ENCODE measurements at regions not wholly inside any gene's neighbourhood (a gene's known extent, or its start where the extent isn't known, plus 50 kb on each side); places are given as distances from the start of the nearest gene placed in this dataset.
"Not testable (repeated sequence)": the region's sequence is repeated elsewhere in the genome, so short reads cannot be mapped to it uniquely, and the experiment has no call there.

- not testable (repeated sequence) for DNase-seq (ENCODE audit: low spot score)
These were observed 135.9 kb upstream of the PROKR2 start for GRCh38 chr20:5452691-5453090.

- DNase-seq (ENCODE audit: low spot score) = not testable (repeated sequence)
These were observed 135.5 kb upstream of the PROKR2 start for GRCh38 chr20:5452286-5452685.

- DNase-seq (ENCODE audit: low spot score) = no peak
These were observed 135.0 kb upstream of the PROKR2 start for GRCh38 chr20:5451643-5452210.

- DNase-seq (ENCODE audit: low spot score) = peak; percentile 56
These were observed 131.8 kb upstream of the PROKR2 start for GRCh38 chr20:5448449-5449118.

GRCh38 chr20:5447188-5447587, 130.4 kb upstream of the PROKR2 start:
- DNase-seq (ENCODE audit: low spot score) = no peak

GRCh38 chr20:5445611-5446010, 128.9 kb upstream of the PROKR2 start:
- no peak for DNase-seq (ENCODE audit: low spot score)

- DNase-seq (ENCODE audit: low spot score) = no peak
These were observed 125.3 kb upstream of the PROKR2 start for GRCh38 chr20:5442101-5442500.

- no peak for DNase-seq (ENCODE audit: low spot score)
These were observed 117.4 kb upstream of the PROKR2 start for GRCh38 chr20:5434116-5434515.

- peak; percentile 17 for DNase-seq (ENCODE audit: low spot score)
These were observed 116.6 kb upstream of the PROKR2 start for GRCh38 chr20:5433352-5433751.

- DNase-seq (ENCODE audit: low spot score) = no peak
These were observed 115.3 kb upstream of the PROKR2 start for GRCh38 chr20:5432030-5432429.

- no peak for DNase-seq (ENCODE audit: low spot score)
These were observed 113.9 kb upstream of the PROKR2 start for GRCh38 chr20:5430670-5431069.

- no peak for DNase-seq (ENCODE audit: low spot score)
These were observed 109.3 kb upstream of the PROKR2 start for GRCh38 chr20:5426026-5426425.

GRCh38 chr20:5416086-5416485, 99.3 kb upstream of the PROKR2 start:
- no peak for DNase-seq (ENCODE audit: low spot score)

- no peak for DNase-seq (ENCODE audit: low spot score)
These were observed 96.6 kb upstream of the PROKR2 start for GRCh38 chr20:5413394-5413793.

GRCh38 chr20:5410470-5410869, 93.7 kb upstream of the PROKR2 start:
- DNase-seq (ENCODE audit: low spot score) = no peak

- DNase-seq (ENCODE audit: low spot score) = peak; percentile 22
These were observed 86.3 kb upstream of the PROKR2 start for GRCh38 chr20:5402903-5403531.

- DNase-seq (ENCODE audit: low spot score) = no peak
These were observed 84.6 kb upstream of the PROKR2 start for GRCh38 chr20:5401277-5401875.

- DNase-seq (ENCODE audit: low spot score) = no peak
These were observed 83.5 kb upstream of the PROKR2 start for GRCh38 chr20:5400164-5400762.

GRCh38 chr20:5397393-5397792, 80.6 kb upstream of the PROKR2 start:
- DNase-seq (ENCODE audit: low spot score) = no peak

- no peak for DNase-seq (ENCODE audit: low spot score)
These were observed 79.4 kb upstream of the PROKR2 start for GRCh38 chr20:5395932-5396727.

- no peak for DNase-seq (ENCODE audit: low spot score)
These were observed 76.6 kb upstream of the PROKR2 start for GRCh38 chr20:5393218-5393870.

All from cerebellar cortex (tissue), 1 donor.